AG10803 (cell line): ENCODE measurements at regions not wholly inside any gene's neighbourhood (a gene's known extent, or its start where the extent isn't known, plus 50 kb on each side); places are given as distances from the start of the nearest gene placed in this dataset.

Experiments used
- DNase-seq: peaks from one replicate; pipeline ENCODE4 v3.0.0; 2010; ENCODE audit warnings: low read depth
- H3K4me3 ChIP-seq: 2 replicates; pipeline ENCODE4 v1.5.1; 2011; ENCODE audit warnings: mild to moderate bottlenecking, low read length, control low read depth
- CTCF ChIP-seq: conservative IDR thresholded peaks from 2 replicates; pipeline ENCODE4 v1.5.1; 2011; ENCODE audit warnings: mild to moderate bottlenecking, low read length, control low read depth, inconsistent platforms

DNA sequence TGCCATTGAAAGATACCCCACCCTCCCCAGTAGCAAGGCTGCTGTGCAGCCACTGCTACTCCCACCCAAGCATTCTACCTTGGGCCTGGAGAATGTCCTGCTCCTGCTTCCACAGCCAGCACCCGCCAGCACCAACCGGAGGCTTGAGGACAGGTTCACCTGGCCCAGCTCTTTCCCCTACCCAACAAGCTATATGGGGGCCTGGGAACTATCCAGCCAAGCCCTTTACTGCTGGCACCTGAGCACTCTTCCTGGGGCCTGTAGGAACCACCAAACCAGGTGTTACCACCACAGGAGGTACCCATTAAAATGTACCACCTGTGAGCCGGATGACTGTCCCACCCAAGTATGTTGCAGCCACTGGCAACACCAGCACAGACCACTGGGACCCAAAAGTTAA, 86.1 kb upstream of the GHR start:
- DNase-seq = no peak
- no peak for TF ChIP-seq CTCF
- no peak overlapping the region for H3K4me3 ChIP-seq

GRCh38 chr5:42337607-42338006, 85.6 kb upstream of the GHR start:
- no peak for DNase-seq
- no peak for TF ChIP-seq CTCF
- no peak overlapping the region for H3K4me3 ChIP-seq

DNA sequence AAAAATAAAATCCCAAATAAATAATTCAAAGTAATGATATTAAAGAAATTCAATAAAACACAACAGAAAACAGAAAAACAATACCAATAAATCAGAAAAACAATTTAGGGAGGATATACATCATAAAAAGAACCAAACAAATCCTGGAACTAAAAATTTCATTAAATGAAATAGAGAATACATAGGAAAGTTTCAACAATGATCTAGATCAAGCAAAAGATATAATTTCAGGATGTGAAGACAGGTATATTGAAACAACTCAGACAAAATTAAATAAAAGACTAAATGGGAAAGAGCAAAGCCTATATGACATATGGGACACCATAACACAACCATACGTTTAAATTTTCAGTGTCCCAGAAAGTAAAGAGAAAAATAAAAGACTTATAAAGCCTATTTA, 85.1 kb upstream of the GHR start:
- H3K4me3 ChIP-seq = no peak overlapping the region
- TF ChIP-seq CTCF = no peak

GRCh38 chr5:42349163-42349562, 74.1 kb upstream of the GHR start:
- TF ChIP-seq CTCF = no peak
- DNase-seq = no peak
- no peak overlapping the region for H3K4me3 ChIP-seq

More for the DNA sequence above, 85.1 kb upstream of the GHR start:
- DNase-seq = no peak

- no peak for TF ChIP-seq CTCF
- H3K4me3 ChIP-seq = no peak overlapping the region
- DNase-seq = no peak
Observed at GRCh38 chr5:42351956-42352355, 71.3 kb upstream of the GHR start.

- H3K4me3 ChIP-seq = no peak overlapping the region
- peak; percentile 30 for DNase-seq
Observed at GRCh38 chr5:42360056-42360455, 63.2 kb upstream of the GHR start.

More at GRCh38 chr5:42360056-42360455, 63.2 kb upstream of the GHR start:
- no peak for TF ChIP-seq CTCF
